Prostate gland (tissue), 2 donors: ENCODE measurements at regions not wholly inside any gene's neighbourhood (a gene's known extent, or its start where the extent isn't known, plus 50 kb on each side); places are given as distances from the start of the nearest gene placed in this dataset.

Experiments
- DNase-seq: peaks from one replicate; pipeline ENCODE4 v3.0.0-alpha.2; 2019; ENCODE audit warnings: low spot score
- H3K27ac ChIP-seq, 2 donors: fragments of 200-600 bp; sonication (generic); 2 replicates each; pipeline ENCODE4 v1.5.1; 2017 to 2019
- H3K27me3 ChIP-seq: fragments of 200-600 bp; sonication (generic); replicated peaks from 2 replicates; pipeline ENCODE4 v1.5.1; 2019; ENCODE audit not compliant: insufficient read depth
- H3K36me3 ChIP-seq, 2 donors: fragments of 200-600 bp; sonication (generic); 1 replicate in 1 of 2; 2 replicates in 1 of 2; pipeline versions ENCODE4 v1.5.1 to v1.8.1; 2017 to 2019
- H3K4me1 ChIP-seq: fragments of 200-600 bp; sonication (generic); replicated peaks from 2 replicates; pipeline ENCODE4 v1.5.1; 2019
- H3K4me3 ChIP-seq, 2 donors: fragments of 200-600 bp; sonication (generic); 2 replicates each; pipeline ENCODE4 v1.5.1; 2017 to 2019
- H3K9me3 ChIP-seq: fragments of 200-600 bp; sonication (generic); 2 replicates; pipeline ENCODE4 v1.5.1; 2017
- CTCF ChIP-seq, 4 experiments: fragments of 200-600 bp in 2 of 4; fragments of 450-650 bp in 2 of 4; sonication (generic) in 2 of 4; IDR thresholded peaks; 1 replicate in 3 of 4; 2 replicates in 1 of 4; pipeline ENCODE4 v1.5.1; 2016 to 2019; ENCODE audit warnings: antibody characterized with exemption in 4 of 4, mild to moderate bottlenecking in 2 of 4, moderate library complexity in 2 of 4
- POLR2A ChIP-seq: fragments of 450-650 bp; IDR thresholded peaks from one replicate; pipeline ENCODE4 v1.6.1; 2016; ENCODE audit warnings: antibody characterized with exemption, mild to moderate bottlenecking
- POLR2AphosphoS5 ChIP-seq: sonication (generic); formaldehyde crosslinking; IDR thresholded peaks from one replicate; pipeline ENCODE4 v1.6.1; 2017; ENCODE audit warnings: antibody characterized with exemption
- WGBS: methylation state at CpG from one replicate; pipeline ENCODE4 v1.1.5; 2018; 5-methylcytosine and 5-hydroxymethylcytosine counted together
- intact Hi-C: fragments of 100-400 bp; cut with DNase I; formaldehyde crosslinking; loops from one replicate; pipeline ENCODE4 v1.14.2; 2022

- intact Hi-C loops, result no loop called here
- H3K27me3 ChIP-seq, result no peaks in the 10 kb centered on the region
- TF ChIP-seq POLR2A (no peak), CTCF (IDR thresholded peaks at IDR 0.05) (no peak), POLR2AphosphoS5 (no peak)
- H3K4me1 ChIP-seq, result peaks cover 2% of the 10 kb centered on the region
- H3K4me3 ChIP-seq, result no peak overlapping the region
- 79% methylated on average over 4 of the region's 4 CpGs for WGBS
- H3K27ac ChIP-seq, result no peak overlapping the region
- no peaks in the 10 kb centered on the region for H3K9me3 ChIP-seq
- H3K36me3 ChIP-seq, result no peaks in the 10 kb centered on the region
- DNase-seq, result no peak
Observed at GRCh38 chr4:189767941-189768340, 172.7 kb upstream of the FRG1 start.

DNA sequence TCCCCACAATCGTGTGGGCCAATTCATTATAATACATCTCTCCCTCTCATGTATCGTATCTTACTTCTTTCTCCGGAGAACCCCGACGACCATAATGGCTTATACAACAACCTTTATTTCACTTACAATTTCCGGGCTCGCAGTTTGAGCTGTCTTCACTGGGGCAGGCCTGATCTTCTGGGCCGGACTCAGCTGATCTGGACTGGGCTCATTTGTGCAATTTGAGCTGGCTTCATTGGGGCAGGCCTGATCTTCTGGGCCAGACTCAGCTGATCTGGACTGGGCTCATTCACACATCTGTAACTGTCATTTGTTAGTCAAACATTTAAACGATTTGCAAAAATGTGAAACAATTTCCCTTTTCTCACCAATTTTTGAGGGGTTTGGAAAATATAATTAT, 171.5 kb upstream of the FRG1 start:
- no peak for DNase-seq
- Histone ChIP-seq H3K4me1 (no peaks in the 10 kb centered on the region), H3K27me3 (no peaks in the 10 kb centered on the region), H3K4me3 (no peak overlapping the region), H3K36me3 (no peaks in the 10 kb centered on the region), H3K27ac (no peak overlapping the region), H3K9me3 (no peaks in the 10 kb centered on the region)
- intact Hi-C loops, result no loop called here
- no peak for TF ChIP-seq POLR2A
- no peak for TF ChIP-seq CTCF (IDR thresholded peaks at IDR 0.05)
- no peak for TF ChIP-seq POLR2AphosphoS5
- 61% methylated on average over 9 of the region's 9 CpGs for WGBS

- 75% methylated on average over 11 of the region's 11 CpGs for WGBS
- intact Hi-C loops, result no loop called here
- no peaks in the 10 kb centered on the region for H3K4me1 ChIP-seq
- no peaks in the 10 kb centered on the region for H3K36me3 ChIP-seq
- no peak overlapping the region for H3K4me3 ChIP-seq
- no peaks in the 10 kb centered on the region for H3K9me3 ChIP-seq
- DNase-seq, result no peak
- TF ChIP-seq POLR2A (no peak), POLR2AphosphoS5 (no peak), CTCF (IDR thresholded peaks at IDR 0.05) (no peak)
- no peak overlapping the region for H3K27ac ChIP-seq
- H3K27me3 ChIP-seq, result no peaks in the 10 kb centered on the region
Observed at GRCh38 chr4:189771696-189772361, 168.8 kb upstream of the FRG1 start.

DNA sequence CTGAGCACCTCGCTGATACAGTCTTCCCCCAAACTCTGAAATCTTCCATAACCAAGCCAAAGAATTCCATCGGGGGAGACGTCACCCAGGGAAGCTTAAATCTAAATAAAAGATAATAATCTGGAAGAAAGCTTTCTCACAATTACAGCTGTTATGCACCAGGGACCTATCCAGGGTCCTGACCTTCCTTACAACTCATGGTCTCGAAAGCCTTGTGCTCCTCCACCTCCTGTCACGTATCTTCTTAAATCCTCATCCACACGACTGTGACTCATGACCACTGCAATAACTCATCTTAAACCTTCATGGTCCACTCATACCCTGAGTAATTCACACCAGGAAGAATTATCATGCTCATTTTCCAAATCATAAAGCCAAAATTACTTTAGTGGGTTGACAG, 166.8 kb upstream of the FRG1 start:
- no peak for TF ChIP-seq POLR2AphosphoS5
- TF ChIP-seq CTCF (IDR thresholded peaks at IDR 0.05), result no peak
- no peak for TF ChIP-seq POLR2A
- Histone ChIP-seq H3K4me1 (no peaks in the 10 kb centered on the region), H3K27me3 (no peaks in the 10 kb centered on the region), H3K4me3 (no peak overlapping the region), H3K36me3 (no peaks in the 10 kb centered on the region), H3K27ac (no peak overlapping the region), H3K9me3 (no peaks in the 10 kb centered on the region)
- intact Hi-C loops, result no loop called here
- DNase-seq, result no peak
- 14% methylated on average over 6 of the region's 6 CpGs for WGBS

- TF ChIP-seq POLR2AphosphoS5 (no peak), CTCF (IDR thresholded peaks at IDR 0.05) (no peak), POLR2A (no peak)
- no peak for DNase-seq
- 48% methylated on average over 7 of the region's 7 CpGs for WGBS
- Histone ChIP-seq H3K4me3 (no peak overlapping the region), H3K9me3 (no peaks in the 10 kb centered on the region), H3K27ac (no peak overlapping the region), H3K27me3 (no peaks in the 10 kb centered on the region), H3K4me1 (no peaks in the 10 kb centered on the region), H3K36me3 (no peaks in the 10 kb centered on the region)
- intact Hi-C loops, result no loop called here
Observed at GRCh38 chr4:189779281-189779980, 161.2 kb upstream of the FRG1 start.
